OCI-LY1 (cell line): ENCODE measurements at regions not wholly inside any gene's neighbourhood (a gene's known extent, or its start where the extent isn't known, plus 50 kb on each side); places are given as distances from the start of the nearest gene placed in this dataset.

Experiments
- H2AFZ ChIP-seq: fragments of 200-600 bp; sonication (generic), shearing (Covaris generic); 2 replicates; pipeline ENCODE4 v1.6.0; 2014; ENCODE audit warnings: antibody characterized with exemption, mild to moderate bottlenecking, low read length
- H3F3A ChIP-seq: fragments of 200-600 bp; sonication (generic), shearing (Covaris generic); 2 replicates; pipeline ENCODE4 v1.6.0; 2014; ENCODE audit warnings: mild to moderate bottlenecking, antibody characterized with exemption, low read length, moderate library complexity; ENCODE audit not compliant: insufficient read depth
- H3K27ac ChIP-seq: fragments of 200-600 bp; sonication (generic); 2 replicates; pipeline ENCODE4 v1.5.1; 2014; ENCODE audit warnings: low read length, mixed run types, mild to moderate bottlenecking, low read depth; ENCODE audit not compliant: poor library complexity, severe bottlenecking
- H3K27me3 ChIP-seq: fragments of 200-600 bp; sonication (generic); 2 replicates; pipeline ENCODE4 v1.6.0; 2014; ENCODE audit warnings: antibody characterized with exemption, mild to moderate bottlenecking, low read length, moderate library complexity; ENCODE audit not compliant: insufficient read depth
- H3K36me3 ChIP-seq: fragments of 200-600 bp; sonication (generic); 2 replicates; pipeline ENCODE4 v1.6.1; 2014; ENCODE audit warnings: mild to moderate bottlenecking, antibody characterized with exemption, low read length, moderate library complexity, mixed read lengths; ENCODE audit not compliant: insufficient read depth
- H3K4me1 ChIP-seq: fragments of 200-600 bp; sonication (generic); 2 replicates; pipeline ENCODE4 v1.5.1; 2014; ENCODE audit warnings: mild to moderate bottlenecking, low read length, moderate library complexity; ENCODE audit not compliant: insufficient read depth, severe bottlenecking
- H3K4me2 ChIP-seq: fragments of 200-600 bp; sonication (generic), shearing (Covaris generic); 2 replicates; pipeline ENCODE4 v1.6.1; 2014; ENCODE audit warnings: low read length
- H3K4me3 ChIP-seq: fragments of 200-600 bp; sonication (generic); 2 replicates; pipeline ENCODE4 v1.5.1; 2014; ENCODE audit warnings: low read length, low read depth, mild to moderate bottlenecking, mixed read lengths; ENCODE audit not compliant: poor library complexity, severe bottlenecking
- H3K79me2 ChIP-seq: fragments of 200-600 bp; shearing (Covaris generic); 2 replicates; pipeline ENCODE4 v1.6.1; 2016; ENCODE audit warnings: mixed run types, low read length, mixed read lengths; ENCODE audit not compliant: insufficient read depth
- H3K9ac ChIP-seq: fragments of 200-600 bp; sonication (generic), shearing (Covaris generic); 2 replicates; pipeline ENCODE4 v1.6.1; 2014; ENCODE audit warnings: mild to moderate bottlenecking, low read length, mixed read lengths
- H3K9me2 ChIP-seq: fragments of 200-600 bp; sonication (generic), shearing (Covaris generic); 2 replicates; pipeline ENCODE4 v1.6.1; 2014; ENCODE audit warnings: low read depth, mild to moderate bottlenecking, low read length, mixed read lengths
- H3K9me3 ChIP-seq: fragments of 200-600 bp; shearing (Covaris generic); 2 replicates; pipeline ENCODE4 v1.6.1; 2014; ENCODE audit warnings: low read length, mixed read lengths
- H4K20me1 ChIP-seq: fragments of 200-600 bp; sonication (generic), shearing (Covaris generic); 2 replicates; pipeline ENCODE4 v1.6.0; 2016; ENCODE audit warnings: mild to moderate bottlenecking, low read length; ENCODE audit not compliant: insufficient read depth
- EZH2 ChIP-seq: fragments of 200-600 bp; sonication (generic), shearing (Covaris generic); IDR thresholded peaks from 2 replicates; pipeline ENCODE4 v1.8.0; 2017; ENCODE audit warnings: borderline replicate concordance, mixed run types, mild to moderate bottlenecking, antibody characterized with exemption, low read length, moderate library complexity, mixed read lengths
- TF ChIP-seq, protein P1 (sequence below): fragments of 200-600 bp; sonication (generic), shearing (Covaris generic); IDR thresholded peaks from 2 replicates; pipeline ENCODE4 v1.5.1; 2017; ENCODE audit warnings: mild to moderate bottlenecking, antibody characterized with exemption, low read length, moderate library complexity, mixed read lengths

DNA sequence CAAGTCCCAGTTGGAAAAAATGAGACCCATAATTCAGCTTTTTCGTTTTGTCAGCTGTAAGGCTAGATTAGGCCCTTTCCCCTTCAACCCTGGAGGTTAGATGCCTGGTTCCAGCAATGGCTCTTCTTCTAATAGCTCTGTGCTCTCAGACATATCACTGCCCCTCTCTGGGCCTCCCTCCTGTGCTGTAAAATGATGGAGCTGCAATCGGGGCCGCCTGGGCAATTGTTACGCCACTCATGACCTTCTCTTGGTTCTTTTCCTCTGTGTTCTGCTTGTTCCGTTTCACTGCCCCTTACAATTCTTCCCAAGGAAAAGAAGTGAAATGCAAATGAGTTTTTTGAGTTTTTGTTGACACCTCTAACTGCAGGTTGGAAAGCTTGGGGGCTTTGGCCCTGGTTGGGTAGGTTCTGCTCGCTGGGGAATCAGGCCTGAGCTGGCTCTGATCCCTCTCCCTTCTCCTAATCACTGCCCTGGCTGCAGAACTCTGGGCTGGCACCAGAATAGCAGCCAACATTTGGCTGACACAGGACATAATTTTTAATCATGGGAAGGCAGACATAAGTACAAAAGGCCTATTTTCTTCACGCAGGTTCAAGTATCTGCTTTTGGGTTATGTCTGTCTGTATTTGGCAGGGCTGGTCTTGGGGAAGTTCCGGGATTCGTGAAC, 110.9 kb downstream of the FOXD1 start:
- H3K79me2 ChIP-seq = no peaks in the 10 kb centered on the region
- no peaks in the 10 kb centered on the region for H3F3A ChIP-seq
- no peak overlapping the region for H3K9ac ChIP-seq
- no peak overlapping the region for H2AFZ ChIP-seq
- no peaks in the 10 kb centered on the region; the same call in 1 of the 2 replicates for H3K27me3 ChIP-seq
- no peak overlapping the region for H3K4me2 ChIP-seq
- no peak overlapping the region for H3K4me3 ChIP-seq
- no peaks in the 10 kb centered on the region for H3K4me1 ChIP-seq
- TF ChIP-seq, protein P1, sequence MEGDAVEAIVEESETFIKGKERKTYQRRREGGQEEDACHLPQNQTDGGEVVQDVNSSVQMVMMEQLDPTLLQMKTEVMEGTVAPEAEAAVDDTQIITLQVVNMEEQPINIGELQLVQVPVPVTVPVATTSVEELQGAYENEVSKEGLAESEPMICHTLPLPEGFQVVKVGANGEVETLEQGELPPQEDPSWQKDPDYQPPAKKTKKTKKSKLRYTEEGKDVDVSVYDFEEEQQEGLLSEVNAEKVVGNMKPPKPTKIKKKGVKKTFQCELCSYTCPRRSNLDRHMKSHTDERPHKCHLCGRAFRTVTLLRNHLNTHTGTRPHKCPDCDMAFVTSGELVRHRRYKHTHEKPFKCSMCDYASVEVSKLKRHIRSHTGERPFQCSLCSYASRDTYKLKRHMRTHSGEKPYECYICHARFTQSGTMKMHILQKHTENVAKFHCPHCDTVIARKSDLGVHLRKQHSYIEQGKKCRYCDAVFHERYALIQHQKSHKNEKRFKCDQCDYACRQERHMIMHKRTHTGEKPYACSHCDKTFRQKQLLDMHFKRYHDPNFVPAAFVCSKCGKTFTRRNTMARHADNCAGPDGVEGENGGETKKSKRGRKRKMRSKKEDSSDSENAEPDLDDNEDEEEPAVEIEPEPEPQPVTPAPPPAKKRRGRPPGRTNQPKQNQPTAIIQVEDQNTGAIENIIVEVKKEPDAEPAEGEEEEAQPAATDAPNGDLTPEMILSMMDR = no peak
- TF ChIP-seq EZH2 = no peak
- no peak overlapping the region for H3K27ac ChIP-seq
- no peaks in the 10 kb centered on the region for H3K9me2 ChIP-seq
- H3K36me3 ChIP-seq = no peaks in the 10 kb centered on the region
- H3K9me3 ChIP-seq = no peaks in the 10 kb centered on the region
- H4K20me1 ChIP-seq = no peaks in the 10 kb centered on the region

DNA sequence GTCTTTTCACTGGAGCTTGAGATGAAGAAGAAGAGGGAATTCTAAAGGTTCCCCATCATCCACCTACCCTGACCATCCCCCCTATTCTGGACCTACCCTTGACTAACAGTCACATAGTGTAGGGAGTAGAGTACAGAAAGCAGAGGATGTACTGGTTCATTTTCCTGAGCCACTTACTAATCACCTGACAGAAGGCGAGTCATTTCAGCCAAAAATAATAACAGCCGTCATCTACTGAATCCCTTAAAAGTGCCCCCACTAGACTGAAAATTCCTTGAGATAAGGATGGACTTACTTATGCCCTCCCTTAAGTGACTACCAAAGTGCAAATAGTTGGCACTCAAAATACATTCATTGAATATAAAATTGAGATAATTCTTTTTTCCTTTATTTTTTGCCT, 112.2 kb downstream of the FOXD1 start:
- Histone ChIP-seq H3F3A (no peaks in the 10 kb centered on the region), H3K4me3 (no peak overlapping the region), H3K27ac (no peak overlapping the region), H3K4me1 (no peaks in the 10 kb centered on the region), H3K9ac (no peak overlapping the region), H3K36me3 (no peaks in the 10 kb centered on the region), H3K4me2 (no peak overlapping the region), H2AFZ (no peak overlapping the region), H3K79me2 (no peaks in the 10 kb centered on the region), H3K9me2 (no peaks in the 10 kb centered on the region), H4K20me1 (no peaks in the 10 kb centered on the region), H3K27me3 (no peaks in the 10 kb centered on the region; the same call in 1 of the 2 replicates), H3K9me3 (no peaks in the 10 kb centered on the region)
- TF ChIP-seq, protein P1 = no peak
- TF ChIP-seq EZH2 = no peak

DNA sequence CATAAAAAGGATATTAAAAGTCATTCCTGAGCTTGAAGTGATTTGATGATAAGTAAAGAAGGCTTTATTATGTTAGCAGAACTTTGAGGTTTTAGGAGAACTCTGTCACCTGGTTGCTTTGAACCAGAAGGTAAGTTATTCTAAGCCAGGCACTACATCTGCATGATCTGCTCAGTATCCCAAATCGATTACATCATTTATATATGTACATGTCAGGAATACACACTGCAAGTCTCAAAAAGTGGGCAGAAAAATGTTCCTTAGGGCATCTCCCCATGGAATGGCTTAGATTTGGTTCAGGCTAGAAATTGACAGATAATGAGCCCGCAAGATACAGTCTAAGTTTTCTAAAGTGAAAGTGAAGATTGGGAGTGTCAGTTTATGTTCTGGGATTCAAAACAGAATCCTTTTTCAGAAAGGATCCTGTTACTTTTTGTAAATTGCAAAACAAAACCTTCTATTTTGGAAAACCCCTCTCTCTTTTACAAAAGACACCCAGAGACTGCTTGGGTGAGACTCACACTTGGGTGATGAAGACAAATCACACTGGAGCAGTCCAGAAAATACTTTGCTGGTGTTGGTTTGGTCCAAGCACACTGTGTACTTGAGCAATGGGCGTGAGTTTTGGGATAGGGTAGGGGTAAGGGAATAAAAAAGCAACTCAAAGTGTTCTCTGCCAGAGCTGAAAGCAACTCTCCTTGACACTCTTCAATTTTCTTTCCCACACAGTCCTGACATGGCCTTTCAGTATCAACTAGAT, 114.5 kb downstream of the FOXD1 start:
- Histone ChIP-seq H3K36me3 (no peaks in the 10 kb centered on the region; the same call in 1 of the 2 replicates), H3K27ac (no peak overlapping the region), H4K20me1 (no peaks in the 10 kb centered on the region), H3K4me2 (no peak overlapping the region), H3K27me3 (no peaks in the 10 kb centered on the region), H3F3A (no peaks in the 10 kb centered on the region), H3K79me2 (no peaks in the 10 kb centered on the region), H3K9me3 (no peaks in the 10 kb centered on the region), H2AFZ (no peak overlapping the region), H3K4me3 (no peak overlapping the region), H3K9ac (no peak overlapping the region), H3K4me1 (no peaks in the 10 kb centered on the region), H3K9me2 (no peaks in the 10 kb centered on the region)
- TF ChIP-seq, protein P1 = no peak
- no peak for TF ChIP-seq EZH2
